Tibial nerve (tissue), 4 donors: ENCODE measurements at regions not wholly inside any gene's neighbourhood (a gene's known extent, or its start where the extent isn't known, plus 50 kb on each side); places are given as distances from the start of the nearest gene placed in this dataset.

Experiments
- EP300 ChIP-seq, 2 donors: sonication (generic); formaldehyde crosslinking; IDR thresholded peaks; one replicate each; pipeline ENCODE4 v1.6.1; 2017; ENCODE audit warnings: antibody characterized with exemption in 2 of 2, mild to moderate bottlenecking in 1 of 2
- POLR2A ChIP-seq, 2 donors: fragments of 450-650 bp; IDR thresholded peaks; one replicate each; pipeline ENCODE4 v1.6.1; 2017; ENCODE audit warnings: antibody characterized with exemption in 2 of 2, mild to moderate bottlenecking in 2 of 2, moderate library complexity in 2 of 2
- TF ChIP-seq, protein P1 (sequence below), 5 experiments: fragments of 200-600 bp in 3 of 5; fragments of 450-650 bp in 2 of 5; sonication (generic) in 3 of 5; IDR thresholded peaks; one replicate each; pipeline ENCODE4 v1.5.1; 2016 to 2019; ENCODE audit warnings: antibody characterized with exemption in 5 of 5, mild to moderate bottlenecking in 3 of 5, moderate library complexity in 2 of 5

DNA sequence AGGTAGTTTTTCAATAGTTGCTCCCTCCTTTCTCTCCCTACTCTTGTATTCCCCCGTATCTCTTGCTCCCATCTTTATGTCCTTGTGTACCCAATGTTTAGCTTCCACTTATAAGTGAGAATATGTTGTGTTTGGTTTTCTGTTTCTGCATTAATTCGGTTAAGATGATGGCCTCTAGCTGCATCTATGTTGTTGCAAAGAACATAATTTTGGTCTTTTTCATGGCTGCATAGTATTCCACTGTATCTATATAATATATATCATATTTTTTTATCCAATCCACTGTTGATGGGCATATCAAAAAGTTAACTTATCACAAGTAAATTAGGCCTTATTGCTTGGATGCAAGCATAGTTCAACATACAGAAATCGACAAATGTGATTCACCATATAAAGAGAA is 594.0 kb downstream of the TYW1 start:
- TF ChIP-seq, protein P1, sequence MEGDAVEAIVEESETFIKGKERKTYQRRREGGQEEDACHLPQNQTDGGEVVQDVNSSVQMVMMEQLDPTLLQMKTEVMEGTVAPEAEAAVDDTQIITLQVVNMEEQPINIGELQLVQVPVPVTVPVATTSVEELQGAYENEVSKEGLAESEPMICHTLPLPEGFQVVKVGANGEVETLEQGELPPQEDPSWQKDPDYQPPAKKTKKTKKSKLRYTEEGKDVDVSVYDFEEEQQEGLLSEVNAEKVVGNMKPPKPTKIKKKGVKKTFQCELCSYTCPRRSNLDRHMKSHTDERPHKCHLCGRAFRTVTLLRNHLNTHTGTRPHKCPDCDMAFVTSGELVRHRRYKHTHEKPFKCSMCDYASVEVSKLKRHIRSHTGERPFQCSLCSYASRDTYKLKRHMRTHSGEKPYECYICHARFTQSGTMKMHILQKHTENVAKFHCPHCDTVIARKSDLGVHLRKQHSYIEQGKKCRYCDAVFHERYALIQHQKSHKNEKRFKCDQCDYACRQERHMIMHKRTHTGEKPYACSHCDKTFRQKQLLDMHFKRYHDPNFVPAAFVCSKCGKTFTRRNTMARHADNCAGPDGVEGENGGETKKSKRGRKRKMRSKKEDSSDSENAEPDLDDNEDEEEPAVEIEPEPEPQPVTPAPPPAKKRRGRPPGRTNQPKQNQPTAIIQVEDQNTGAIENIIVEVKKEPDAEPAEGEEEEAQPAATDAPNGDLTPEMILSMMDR (IDR thresholded peaks at IDR 0.05), result no peak
- TF ChIP-seq EP300 (IDR thresholded peaks at IDR 0.05) (no peak), POLR2A (IDR thresholded peaks at IDR 0.05) (no peak)
